Progenitor cell of endocrine pancreas (in vitro differentiated cells): ENCODE measurements at regions not wholly inside any gene's neighbourhood (a gene's known extent, or its start where the extent isn't known, plus 50 kb on each side); places are given as distances from the start of the nearest gene placed in this dataset.
"Not testable (repeated sequence)": the region's sequence is repeated elsewhere in the genome, so short reads cannot be mapped to it uniquely, and the experiment has no call there.

Source experiments
- DNase-seq: peaks from one replicate; pipeline ENCODE4 v3.0.0; 2021; ENCODE audit warnings: low spot score; ENCODE audit not compliant: unreplicated experiment
- H3K27ac Mint-ChIP-seq: 2 replicates; pipeline ENCODE4 v1.8.0; 2021; ENCODE audit warnings: mild to moderate bottlenecking, moderate library complexity, mixed read lengths
- H3K27me3 Mint-ChIP-seq: 2 replicates; pipeline ENCODE4 v1.8.0; 2021; ENCODE audit warnings: mixed read lengths
- H3K36me3 Mint-ChIP-seq: 2 replicates; pipeline ENCODE4 v1.8.0; 2022; ENCODE audit warnings: mixed read lengths; ENCODE audit not compliant: insufficient read depth
- H3K4me1 Mint-ChIP-seq: 2 replicates; pipeline ENCODE4 v1.8.0; 2021; ENCODE audit warnings: low read depth, mixed read lengths
- H3K4me3 Mint-ChIP-seq: 2 replicates; pipeline ENCODE4 v1.8.0; 2021; ENCODE audit warnings: low read depth, mild to moderate bottlenecking, moderate library complexity, mixed read lengths
- H3K9me3 Mint-ChIP-seq: 2 replicates; pipeline ENCODE4 v1.8.0; 2021; ENCODE audit warnings: low read depth, mixed read lengths

- H3K36me3 Mint-ChIP-seq, H3K9me3 Mint-ChIP-seq, H3K27ac Mint-ChIP-seq, H3K4me1 Mint-ChIP-seq, DNase-seq, H3K27me3 Mint-ChIP-seq, H3K4me3 Mint-ChIP-seq: not testable (repeated sequence)
These were observed 752.2 kb downstream of the TTLL7 start for GRCh38 chr1:83246780-83247179.

- not testable (repeated sequence) for DNase-seq, H3K27me3 Mint-ChIP-seq, H3K4me3 Mint-ChIP-seq, H3K27ac Mint-ChIP-seq, H3K36me3 Mint-ChIP-seq, H3K9me3 Mint-ChIP-seq, H3K4me1 Mint-ChIP-seq
These were observed 754.1 kb downstream of the TTLL7 start for GRCh38 chr1:83244832-83245231.

- not testable (repeated sequence) for H3K4me3 Mint-ChIP-seq, H3K27me3 Mint-ChIP-seq, DNase-seq, H3K27ac Mint-ChIP-seq, H3K9me3 Mint-ChIP-seq, H3K4me1 Mint-ChIP-seq, H3K36me3 Mint-ChIP-seq
These were observed 759.4 kb downstream of the TTLL7 start for GRCh38 chr1:83239568-83239967.

- not testable (repeated sequence) for H3K4me1 Mint-ChIP-seq, H3K4me3 Mint-ChIP-seq, DNase-seq, H3K27ac Mint-ChIP-seq, H3K9me3 Mint-ChIP-seq, H3K36me3 Mint-ChIP-seq, H3K27me3 Mint-ChIP-seq
These were observed 760.3 kb downstream of the TTLL7 start for GRCh38 chr1:83238654-83239053.

GRCh38 chr1:83219788-83220187, 779.1 kb downstream of the TTLL7 start:
- not testable (repeated sequence) for H3K27ac Mint-ChIP-seq, H3K36me3 Mint-ChIP-seq, H3K4me3 Mint-ChIP-seq, DNase-seq, H3K9me3 Mint-ChIP-seq, H3K4me1 Mint-ChIP-seq, H3K27me3 Mint-ChIP-seq

GRCh38 chr1:83218036-83218716, 780.8 kb downstream of the TTLL7 start:
- not testable (repeated sequence) for H3K36me3 Mint-ChIP-seq, DNase-seq, H3K27me3 Mint-ChIP-seq, H3K4me3 Mint-ChIP-seq, H3K9me3 Mint-ChIP-seq
- Mint-ChIP-seq H3K4me1 (peaks cover 13% of the 10 kb centered on the region), H3K27ac (peak overlapping the region; percentile 12)

- H3K4me3 Mint-ChIP-seq, H3K36me3 Mint-ChIP-seq, DNase-seq, H3K27me3 Mint-ChIP-seq, H3K27ac Mint-ChIP-seq, H3K9me3 Mint-ChIP-seq: not testable (repeated sequence)
- peaks cover 13% of the 10 kb centered on the region for H3K4me1 Mint-ChIP-seq
These were observed 784.6 kb downstream of the TTLL7 start for GRCh38 chr1:83214317-83214716.

GRCh38 chr1:83213648-83214047, 785.3 kb downstream of the TTLL7 start:
- not testable (repeated sequence) for H3K9me3 Mint-ChIP-seq, H3K4me3 Mint-ChIP-seq, DNase-seq, H3K27ac Mint-ChIP-seq, H3K27me3 Mint-ChIP-seq, H3K36me3 Mint-ChIP-seq
- H3K4me1 Mint-ChIP-seq = peaks cover 13% of the 10 kb centered on the region

GRCh38 chr1:83212033-83212432, 786.9 kb downstream of the TTLL7 start:
- H3K4me3 Mint-ChIP-seq, H3K9me3 Mint-ChIP-seq, H3K36me3 Mint-ChIP-seq, DNase-seq, H3K27me3 Mint-ChIP-seq, H3K27ac Mint-ChIP-seq: not testable (repeated sequence)
- H3K4me1 Mint-ChIP-seq = peaks cover 13% of the 10 kb centered on the region

GRCh38 chr1:83208540-83208939, 790.4 kb downstream of the TTLL7 start:
- H3K27ac Mint-ChIP-seq, H3K9me3 Mint-ChIP-seq, H3K4me3 Mint-ChIP-seq, H3K4me1 Mint-ChIP-seq, DNase-seq, H3K27me3 Mint-ChIP-seq, H3K36me3 Mint-ChIP-seq: not testable (repeated sequence)

GRCh38 chr1:83194610-83195009, 804.3 kb downstream of the TTLL7 start:
- not testable (repeated sequence) for H3K4me3 Mint-ChIP-seq, H3K27me3 Mint-ChIP-seq, DNase-seq, H3K27ac Mint-ChIP-seq, H3K36me3 Mint-ChIP-seq, H3K4me1 Mint-ChIP-seq, H3K9me3 Mint-ChIP-seq

- H3K9me3 Mint-ChIP-seq, DNase-seq, H3K36me3 Mint-ChIP-seq, H3K4me1 Mint-ChIP-seq, H3K27me3 Mint-ChIP-seq: not testable (repeated sequence)
- peak overlapping the region; percentile 98 for H3K27ac Mint-ChIP-seq
- H3K4me3 Mint-ChIP-seq = peak overlapping the region; percentile 86
These were observed 816.8 kb downstream of the TTLL7 start for GRCh38 chr1:83182033-83182728.

- H3K36me3 Mint-ChIP-seq, H3K9me3 Mint-ChIP-seq, H3K27me3 Mint-ChIP-seq, H3K4me1 Mint-ChIP-seq, DNase-seq, H3K27ac Mint-ChIP-seq, H3K4me3 Mint-ChIP-seq: not testable (repeated sequence)
These were observed 818.3 kb downstream of the TTLL7 start for GRCh38 chr1:83180621-83181020.
